Stimulated activated naive CD8-positive, alpha-beta T cell treated with anti-CD3 and anti-CD28 coated beads, Interleukin-15, amount 100 ng/mL, for 72 hours (primary cell): ENCODE measurements at regions not wholly inside any gene's neighbourhood (a gene's known extent, or its start where the extent isn't known, plus 50 kb on each side); places are given as distances from the start of the nearest gene placed in this dataset.
A peak's percentile ranks its signal among the peaks of the same experiment; 100 is the strongest.

Source experiments
- ATAC-seq: fragments of 150-1000 bp; cut with Tn5 transposase; 2 replicates; pipeline ENCODE4 v1.10.0; 2021; ENCODE audit warnings: mild to moderate bottlenecking, moderate library complexity
- DNase-seq, 2 donors: peaks; one replicate each; pipeline ENCODE4 v3.0.0; 2021 to 2022
- H3K27ac Mint-ChIP-seq, 2 donors: one replicate each; pipeline ENCODE4 v1.8.0; 2022; ENCODE audit warnings: mild to moderate bottlenecking in 2 of 2, mixed read lengths in 2 of 2, moderate library complexity in 2 of 2
- H3K27me3 Mint-ChIP-seq: one replicate; pipeline ENCODE4 v1.8.0; 2022; ENCODE audit warnings: mixed read lengths
- H3K4me1 Mint-ChIP-seq: one replicate; pipeline ENCODE4 v1.8.0; 2022; ENCODE audit warnings: mild to moderate bottlenecking, mixed read lengths
- H3K4me3 Mint-ChIP-seq, 2 donors: one replicate each; pipeline ENCODE4 v1.8.0; 2022; ENCODE audit warnings: mild to moderate bottlenecking in 2 of 2, mixed read lengths in 2 of 2, moderate library complexity in 1 of 2
- H3K9me3 Mint-ChIP-seq, 2 donors: one replicate each; pipeline ENCODE4 v1.8.0; 2022; ENCODE audit warnings: mixed read lengths in 2 of 2

- peaks cover 11% of the 10 kb centered on the region in 2 donors for H3K9me3 Mint-ChIP-seq
- no peak overlapping the region for H3K27ac Mint-ChIP-seq
- ATAC-seq (no peak), DNase-seq (no peak)
- no peak overlapping the region for H3K4me3 Mint-ChIP-seq
- no peaks in the 10 kb centered on the region for H3K27me3 Mint-ChIP-seq
- H3K4me1 Mint-ChIP-seq = no peaks in the 10 kb centered on the region
These were observed 119.0 kb downstream of the OAT start for GRCh38 chr10:124299696-124300095.

GRCh38 chr10:124298891-124299290, 119.8 kb downstream of the OAT start:
- H3K27me3 Mint-ChIP-seq = no peaks in the 10 kb centered on the region
- H3K4me1 Mint-ChIP-seq = no peaks in the 10 kb centered on the region
- H3K4me3 Mint-ChIP-seq = no peak overlapping the region
- DNase-seq = no peak
- ATAC-seq = no peak
- H3K27ac Mint-ChIP-seq = no peak overlapping the region
- H3K9me3 Mint-ChIP-seq = peaks cover 11% of the 10 kb centered on the region in 2 donors

GRCh38 chr10:124296813-124297788, 121.6 kb downstream of the OAT start:
- ATAC-seq (no peak), DNase-seq (no peak)
- peaks cover 11% of the 10 kb centered on the region in 2 donors for H3K9me3 Mint-ChIP-seq
- no peak overlapping the region for H3K27ac Mint-ChIP-seq
- no peaks in the 10 kb centered on the region for H3K4me1 Mint-ChIP-seq
- H3K27me3 Mint-ChIP-seq = no peaks in the 10 kb centered on the region
- H3K4me3 Mint-ChIP-seq = no peak overlapping the region

GRCh38 chr10:124296121-124296812, 122.5 kb downstream of the OAT start:
- ATAC-seq (peak; percentile 36), DNase-seq (no peak)
- peaks cover 2% of the 10 kb centered on the region for H3K4me1 Mint-ChIP-seq
- H3K4me3 Mint-ChIP-seq = no peak overlapping the region
- peaks cover 11% of the 10 kb centered on the region in 2 donors for H3K9me3 Mint-ChIP-seq
- no peak overlapping the region for H3K27ac Mint-ChIP-seq
- no peaks in the 10 kb centered on the region for H3K27me3 Mint-ChIP-seq

- Mint-ChIP-seq H3K27me3 (no peaks in the 10 kb centered on the region), H3K4me1 (peaks cover 14% of the 10 kb centered on the region), H3K4me3 (no peak overlapping the region), H3K9me3 (peaks cover 1 to 2% of the 10 kb centered on the region in 2 donors), H3K27ac (peak overlapping the region in 1 of 2 donors; percentile 95)
- DNase-seq = no peak
- no peak for ATAC-seq
These were observed 123.6 kb downstream of the OAT start for GRCh38 chr10:124294811-124295770.

GRCh38 chr10:124293616-124294449, 124.9 kb downstream of the OAT start:
- no peaks in the 10 kb centered on the region for H3K9me3 Mint-ChIP-seq
- no peaks in the 10 kb centered on the region for H3K27me3 Mint-ChIP-seq
- no peak for DNase-seq
- no peak for ATAC-seq
- H3K4me3 Mint-ChIP-seq = no peak overlapping the region
- H3K4me1 Mint-ChIP-seq = peaks cover 20% of the 10 kb centered on the region
- H3K27ac Mint-ChIP-seq = no peak overlapping the region

GRCh38 chr10:124292911-124293615, 125.7 kb downstream of the OAT start:
- DNase-seq (no peak), ATAC-seq (no peak)
- no peaks in the 10 kb centered on the region for H3K9me3 Mint-ChIP-seq
- no peaks in the 10 kb centered on the region for H3K27me3 Mint-ChIP-seq
- no peak overlapping the region for H3K4me3 Mint-ChIP-seq
- peaks cover 20% of the 10 kb centered on the region for H3K4me1 Mint-ChIP-seq
- no peak overlapping the region for H3K27ac Mint-ChIP-seq

- Mint-ChIP-seq H3K4me1 (peaks cover 20% of the 10 kb centered on the region), H3K27ac (peak overlapping the region in 1 of 2 donors; percentile 45), H3K27me3 (no peaks in the 10 kb centered on the region), H3K4me3 (no peak overlapping the region), H3K9me3 (no peaks in the 10 kb centered on the region)
- DNase-seq (no peak), ATAC-seq (no peak)
These were observed 127.6 kb downstream of the OAT start for GRCh38 chr10:124291001-124291701.

- H3K27ac Mint-ChIP-seq = peak overlapping the region in 1 of 2 donors; percentile 63
- ATAC-seq (peak; percentile 43), DNase-seq (no peak)
- no peak overlapping the region for H3K4me3 Mint-ChIP-seq
- peaks cover 20% of the 10 kb centered on the region for H3K4me1 Mint-ChIP-seq
- H3K27me3 Mint-ChIP-seq = no peaks in the 10 kb centered on the region
- H3K9me3 Mint-ChIP-seq = no peaks in the 10 kb centered on the region
These were observed 128.6 kb downstream of the OAT start for GRCh38 chr10:124289851-124290795.

GRCh38 chr10:124288928-124289850, 129.5 kb downstream of the OAT start:
- Mint-ChIP-seq H3K9me3 (no peaks in the 10 kb centered on the region), H3K27ac (no peak overlapping the region), H3K4me3 (no peak overlapping the region), H3K27me3 (no peaks in the 10 kb centered on the region), H3K4me1 (peaks cover 20% of the 10 kb centered on the region)
- ATAC-seq (no peak), DNase-seq (no peak)

GRCh38 chr10:124288486-124288885, 130.2 kb downstream of the OAT start:
- DNase-seq = no peak
- Mint-ChIP-seq H3K27ac (no peak overlapping the region), H3K9me3 (no peaks in the 10 kb centered on the region), H3K27me3 (no peaks in the 10 kb centered on the region), H3K4me3 (no peak overlapping the region), H3K4me1 (peaks cover 20% of the 10 kb centered on the region)
- no peak for ATAC-seq

- no peak for DNase-seq
- no peaks in the 10 kb centered on the region for H3K27me3 Mint-ChIP-seq
- no peaks in the 10 kb centered on the region for H3K9me3 Mint-ChIP-seq
- ATAC-seq = no peak
- H3K4me1 Mint-ChIP-seq = peaks cover 20% of the 10 kb centered on the region
- H3K4me3 Mint-ChIP-seq = no peak overlapping the region
- H3K27ac Mint-ChIP-seq = no peak overlapping the region
These were observed 130.9 kb downstream of the OAT start for GRCh38 chr10:124287791-124288190.
